Endothelial cell (in vitro differentiated cells): ENCODE measurements at regions not wholly inside any gene's neighbourhood (a gene's known extent, or its start where the extent isn't known, plus 50 kb on each side); places are given as distances from the start of the nearest gene placed in this dataset.

Experiments used
- DNase-seq: peaks from one replicate; pipeline ENCODE4 v3.0.0; 2021; ENCODE audit warnings: low spot score
- H3K27ac Mint-ChIP-seq: one replicate; pipeline ENCODE4 v1.8.0; 2021; ENCODE audit warnings: mixed read lengths, inconsistent platforms; ENCODE audit not compliant: unreplicated experiment
- H3K27me3 Mint-ChIP-seq: one replicate; pipeline ENCODE4 v1.8.0; 2021; ENCODE audit warnings: mild to moderate bottlenecking, moderate library complexity, mixed read lengths, inconsistent platforms; ENCODE audit not compliant: unreplicated experiment
- H3K36me3 Mint-ChIP-seq: one replicate; pipeline ENCODE4 v1.8.0; 2021; ENCODE audit warnings: mild to moderate bottlenecking, low read depth, mixed read lengths, inconsistent platforms; ENCODE audit not compliant: unreplicated experiment
- H3K4me1 Mint-ChIP-seq: one replicate; pipeline ENCODE4 v1.8.0; 2021; ENCODE audit warnings: mild to moderate bottlenecking, mixed read lengths, inconsistent platforms; ENCODE audit not compliant: unreplicated experiment
- H3K4me3 Mint-ChIP-seq: one replicate; pipeline ENCODE4 v1.8.0; 2021; ENCODE audit warnings: mild to moderate bottlenecking, mixed read lengths, inconsistent platforms; ENCODE audit not compliant: unreplicated experiment
- H3K9me3 Mint-ChIP-seq: one replicate; pipeline ENCODE4 v1.8.0; 2021; ENCODE audit warnings: mixed read lengths, inconsistent platforms; ENCODE audit not compliant: unreplicated experiment
- TF ChIP-seq, protein P1 (sequence below): fragments of 200-600 bp; sonication (generic); IDR thresholded peaks from one replicate; pipeline ENCODE4 v1.5.0; 2021; ENCODE audit warnings: antibody characterized with exemption; ENCODE audit not compliant: unreplicated experiment

DNA sequence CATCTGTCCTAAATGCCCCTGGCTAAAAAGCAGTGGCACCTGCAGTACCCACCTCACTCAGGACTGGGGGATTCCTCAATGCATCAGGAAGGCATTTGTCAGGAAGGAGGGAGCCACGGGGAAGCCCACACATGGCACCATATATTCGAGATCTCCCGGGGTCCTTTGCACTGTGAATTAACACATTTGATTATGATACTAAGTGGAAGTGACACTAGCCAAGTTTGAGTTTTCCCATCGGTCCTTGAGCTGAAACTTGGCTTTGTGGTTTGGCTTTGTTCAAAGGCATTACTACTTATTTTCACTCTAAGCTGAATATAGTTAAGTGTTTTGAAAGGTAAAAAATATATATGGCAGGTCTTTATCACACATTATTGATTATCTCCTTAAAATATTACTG, 168.7 kb upstream of the MYO16 start:
- peaks cover 4% of the 10 kb centered on the region for H3K9me3 Mint-ChIP-seq
- H3K4me3 Mint-ChIP-seq = no peak overlapping the region
- no peak for DNase-seq
- H3K27ac Mint-ChIP-seq = no peak overlapping the region
- peaks cover 4% of the 10 kb centered on the region for H3K4me1 Mint-ChIP-seq
- TF ChIP-seq, protein P1, sequence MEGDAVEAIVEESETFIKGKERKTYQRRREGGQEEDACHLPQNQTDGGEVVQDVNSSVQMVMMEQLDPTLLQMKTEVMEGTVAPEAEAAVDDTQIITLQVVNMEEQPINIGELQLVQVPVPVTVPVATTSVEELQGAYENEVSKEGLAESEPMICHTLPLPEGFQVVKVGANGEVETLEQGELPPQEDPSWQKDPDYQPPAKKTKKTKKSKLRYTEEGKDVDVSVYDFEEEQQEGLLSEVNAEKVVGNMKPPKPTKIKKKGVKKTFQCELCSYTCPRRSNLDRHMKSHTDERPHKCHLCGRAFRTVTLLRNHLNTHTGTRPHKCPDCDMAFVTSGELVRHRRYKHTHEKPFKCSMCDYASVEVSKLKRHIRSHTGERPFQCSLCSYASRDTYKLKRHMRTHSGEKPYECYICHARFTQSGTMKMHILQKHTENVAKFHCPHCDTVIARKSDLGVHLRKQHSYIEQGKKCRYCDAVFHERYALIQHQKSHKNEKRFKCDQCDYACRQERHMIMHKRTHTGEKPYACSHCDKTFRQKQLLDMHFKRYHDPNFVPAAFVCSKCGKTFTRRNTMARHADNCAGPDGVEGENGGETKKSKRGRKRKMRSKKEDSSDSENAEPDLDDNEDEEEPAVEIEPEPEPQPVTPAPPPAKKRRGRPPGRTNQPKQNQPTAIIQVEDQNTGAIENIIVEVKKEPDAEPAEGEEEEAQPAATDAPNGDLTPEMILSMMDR = no peak
- no peaks in the 10 kb centered on the region for H3K27me3 Mint-ChIP-seq
- H3K36me3 Mint-ChIP-seq = no peaks in the 10 kb centered on the region

GRCh38 chr13:108463340-108463739, 166.1 kb upstream of the MYO16 start:
- no peak for DNase-seq
- no peak overlapping the region for H3K27ac Mint-ChIP-seq
- H3K4me1 Mint-ChIP-seq = peaks cover 7% of the 10 kb centered on the region
- H3K9me3 Mint-ChIP-seq = peaks cover 4% of the 10 kb centered on the region
- no peak overlapping the region for H3K4me3 Mint-ChIP-seq
- H3K36me3 Mint-ChIP-seq = no peaks in the 10 kb centered on the region
- no peaks in the 10 kb centered on the region for H3K27me3 Mint-ChIP-seq
- TF ChIP-seq, protein P1 = no peak

DNA sequence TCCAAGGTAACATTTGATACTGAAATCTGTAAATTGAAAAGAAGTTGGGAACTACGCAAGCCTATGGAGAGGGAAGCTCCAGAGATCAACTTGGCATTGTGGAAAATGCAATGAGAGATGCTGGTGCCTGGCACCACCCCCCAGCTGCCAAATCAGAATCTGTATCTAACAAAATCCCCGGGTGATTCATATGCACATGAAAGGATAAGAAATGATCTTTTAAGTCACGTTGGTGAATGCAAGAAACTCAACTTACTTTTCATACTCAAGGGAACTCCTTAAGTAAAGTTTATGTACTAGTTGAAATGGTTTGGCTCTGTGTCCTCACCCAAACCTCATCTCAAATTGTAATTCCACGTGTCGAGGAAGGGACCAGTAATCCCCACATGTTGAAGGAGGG, 158.5 kb upstream of the MYO16 start:
- H3K4me3 Mint-ChIP-seq = no peak overlapping the region
- no peak overlapping the region for H3K27ac Mint-ChIP-seq
- no peaks in the 10 kb centered on the region for H3K36me3 Mint-ChIP-seq
- no peaks in the 10 kb centered on the region for H3K9me3 Mint-ChIP-seq
- H3K27me3 Mint-ChIP-seq = no peaks in the 10 kb centered on the region
- TF ChIP-seq, protein P1 = no peak
- no peak for DNase-seq
- H3K4me1 Mint-ChIP-seq = peaks cover 2% of the 10 kb centered on the region

DNA sequence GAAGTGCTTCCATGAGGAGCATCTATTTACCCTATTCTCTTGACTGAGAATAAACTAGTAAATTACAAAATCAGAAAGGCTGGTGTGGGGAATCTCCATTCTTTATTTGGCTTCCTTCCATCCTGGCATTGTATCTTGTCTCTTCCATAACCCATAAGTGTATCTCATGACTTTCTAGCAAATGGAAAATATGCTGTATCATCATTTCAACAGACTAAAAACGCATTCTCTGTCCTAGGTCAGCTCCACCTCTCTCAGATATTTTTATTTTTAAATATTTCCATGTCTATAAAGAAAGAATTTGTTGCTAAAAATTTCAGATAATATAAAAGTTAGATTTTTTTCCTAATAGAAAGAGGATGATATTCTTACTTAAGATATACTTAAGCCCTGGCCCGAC, 154.2 kb upstream of the MYO16 start:
- Mint-ChIP-seq H3K4me3 (no peak overlapping the region), H3K9me3 (no peaks in the 10 kb centered on the region), H3K36me3 (no peaks in the 10 kb centered on the region), H3K4me1 (no peaks in the 10 kb centered on the region), H3K27ac (no peak overlapping the region), H3K27me3 (no peaks in the 10 kb centered on the region)
- TF ChIP-seq, protein P1 = no peak
- DNase-seq = no peak

DNA sequence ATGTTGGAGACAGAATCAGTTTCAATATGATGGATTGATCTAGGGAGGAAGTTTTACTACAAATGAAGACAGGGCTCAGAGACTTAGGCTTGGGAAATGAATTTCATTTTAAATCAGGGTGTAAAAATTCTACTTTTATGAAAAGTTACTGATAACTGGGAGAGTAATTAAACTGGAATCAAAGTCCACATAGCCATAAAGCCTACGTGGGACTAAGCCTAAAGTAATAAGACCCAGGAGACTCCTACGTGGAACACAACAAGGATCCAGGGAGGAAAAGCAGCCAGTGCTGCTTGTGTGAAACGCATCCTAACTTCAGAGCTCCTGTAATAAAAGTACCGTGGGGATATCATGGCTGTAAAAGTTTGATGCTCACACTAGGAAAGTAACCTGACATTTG, 152.0 kb upstream of the MYO16 start:
- TF ChIP-seq, protein P1 = no peak
- Mint-ChIP-seq H3K27ac (no peak overlapping the region), H3K4me3 (no peak overlapping the region)

More for the DNA sequence above, 152.0 kb upstream of the MYO16 start:
- H3K36me3 Mint-ChIP-seq = no peaks in the 10 kb centered on the region
- H3K4me1 Mint-ChIP-seq = no peaks in the 10 kb centered on the region
- no peaks in the 10 kb centered on the region for H3K9me3 Mint-ChIP-seq
- H3K27me3 Mint-ChIP-seq = no peaks in the 10 kb centered on the region
- no peak for DNase-seq
